ENCODE measurements at regions not wholly inside any gene's neighbourhood (a gene's known extent, or its start where the extent isn't known, plus 50 kb on each side); places are given as distances from the start of the nearest gene placed in this dataset.
"Not testable (repeated sequence)": the region's sequence is repeated elsewhere in the genome, so short reads cannot be mapped to it uniquely, and the experiment has no call there.

DNA sequence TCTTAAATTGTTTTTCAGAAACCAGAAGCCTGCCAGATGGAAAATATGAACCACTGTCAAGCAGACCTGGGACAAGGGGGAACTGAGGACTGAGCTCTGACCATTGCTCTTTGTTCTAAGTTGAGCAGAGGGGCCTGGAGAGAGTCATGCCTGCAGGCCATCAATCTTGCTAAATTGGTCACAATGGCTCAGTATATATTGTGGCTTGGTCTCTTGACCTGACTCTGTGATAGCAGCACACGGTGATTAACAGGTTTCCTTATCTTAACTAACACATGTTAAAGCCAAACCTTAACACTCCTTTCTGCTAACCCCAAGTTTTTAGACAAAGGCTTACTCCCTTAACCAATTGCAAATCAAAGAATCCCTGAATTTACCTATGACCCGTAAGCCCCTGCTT is 1281.2 kb upstream of the NUDT12 start:
- DNase-seq (ENCODE audit: low spot score): no peak
- H3K36me3 Mint-ChIP-seq (ENCODE audit: low read depth): no peaks in the 10 kb centered on the region
- no peak overlapping the region for H3K4me3 Mint-ChIP-seq
- no peaks in the 10 kb centered on the region for H3K9me3 Mint-ChIP-seq
- H3K27me3 Mint-ChIP-seq (ENCODE audit: low read depth): no peaks in the 10 kb centered on the region
- H3K27ac Mint-ChIP-seq: no peak overlapping the region
- no peaks in the 10 kb centered on the region for H3K4me1 Mint-ChIP-seq (ENCODE audit: low read depth)

GRCh38 chr5:104840284-104840683 is 1277.7 kb upstream of the NUDT12 start:
- Mint-ChIP-seq H3K4me3 (no peak overlapping the region), H3K27me3 (ENCODE audit: low read depth) (no peaks in the 10 kb centered on the region), H3K27ac (no peak overlapping the region), H3K4me1 (ENCODE audit: low read depth) (no peaks in the 10 kb centered on the region), H3K36me3 (ENCODE audit: low read depth) (no peaks in the 10 kb centered on the region), H3K9me3 (peaks cover 3% of the 10 kb centered on the region)
- no peak for DNase-seq (ENCODE audit: low spot score)

DNA sequence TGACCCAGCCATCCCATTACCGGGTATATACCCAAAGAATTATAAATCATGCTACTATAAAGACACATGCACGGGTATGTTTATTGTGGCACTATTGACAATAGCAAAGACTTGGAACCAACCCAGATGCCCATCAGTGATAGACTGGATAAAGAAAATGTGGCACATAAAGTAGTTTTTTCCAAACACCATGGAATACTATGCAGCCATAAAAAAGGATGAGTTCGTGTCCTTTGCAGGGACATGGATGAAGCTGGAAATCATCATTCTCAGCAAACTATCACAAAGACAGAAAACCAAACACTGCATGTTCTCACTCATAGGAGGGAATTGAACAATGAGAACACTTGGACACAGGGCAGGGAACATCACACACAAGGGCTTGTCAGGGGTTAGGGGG is 1268.9 kb upstream of the NUDT12 start:
- not testable (repeated sequence) for H3K27ac Mint-ChIP-seq; DNase-seq (ENCODE audit: low spot score); H3K36me3 Mint-ChIP-seq (ENCODE audit: low read depth); H3K4me3 Mint-ChIP-seq; H3K4me1 Mint-ChIP-seq (ENCODE audit: low read depth); H3K27me3 Mint-ChIP-seq (ENCODE audit: low read depth)
- H3K9me3 Mint-ChIP-seq: peaks cover 32% of the 10 kb centered on the region

DNA sequence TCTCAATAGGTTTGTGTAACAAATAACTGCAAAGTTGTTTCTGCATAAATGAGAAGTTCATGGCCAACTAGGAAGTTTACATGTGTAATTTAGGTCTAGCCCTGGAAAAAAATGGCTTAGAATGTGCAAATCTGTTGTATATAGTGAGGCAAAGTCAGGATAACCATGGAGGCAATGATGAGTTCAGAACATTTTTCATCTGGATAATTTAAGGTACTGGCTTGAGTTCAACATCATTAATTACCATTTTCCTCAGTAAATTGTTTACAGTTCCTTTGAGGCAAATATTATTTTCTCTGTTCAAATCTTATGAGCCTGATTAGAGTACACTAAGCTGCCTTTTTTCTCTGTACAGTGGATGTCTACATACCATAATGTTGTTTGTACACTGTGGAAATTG is 1259.0 kb upstream of the NUDT12 start:
- no peak overlapping the region for H3K27ac Mint-ChIP-seq
- no peak for DNase-seq (ENCODE audit: low spot score)
- no peaks in the 10 kb centered on the region for H3K36me3 Mint-ChIP-seq (ENCODE audit: low read depth)
- no peaks in the 10 kb centered on the region for H3K4me1 Mint-ChIP-seq (ENCODE audit: low read depth)
- no peak overlapping the region for H3K4me3 Mint-ChIP-seq
- H3K9me3 Mint-ChIP-seq: peaks cover 16% of the 10 kb centered on the region
- H3K27me3 Mint-ChIP-seq (ENCODE audit: low read depth): no peaks in the 10 kb centered on the region

GRCh38 chr5:104817127-104817526 is 1254.5 kb upstream of the NUDT12 start:
- Mint-ChIP-seq H3K27ac (no peak overlapping the region), H3K4me3 (no peak overlapping the region), H3K9me3 (peaks cover 16% of the 10 kb centered on the region), H3K36me3 (ENCODE audit: low read depth) (no peaks in the 10 kb centered on the region), H3K27me3 (ENCODE audit: low read depth) (no peaks in the 10 kb centered on the region), H3K4me1 (ENCODE audit: low read depth) (no peaks in the 10 kb centered on the region)
- no peak for DNase-seq (ENCODE audit: low spot score)

DNA sequence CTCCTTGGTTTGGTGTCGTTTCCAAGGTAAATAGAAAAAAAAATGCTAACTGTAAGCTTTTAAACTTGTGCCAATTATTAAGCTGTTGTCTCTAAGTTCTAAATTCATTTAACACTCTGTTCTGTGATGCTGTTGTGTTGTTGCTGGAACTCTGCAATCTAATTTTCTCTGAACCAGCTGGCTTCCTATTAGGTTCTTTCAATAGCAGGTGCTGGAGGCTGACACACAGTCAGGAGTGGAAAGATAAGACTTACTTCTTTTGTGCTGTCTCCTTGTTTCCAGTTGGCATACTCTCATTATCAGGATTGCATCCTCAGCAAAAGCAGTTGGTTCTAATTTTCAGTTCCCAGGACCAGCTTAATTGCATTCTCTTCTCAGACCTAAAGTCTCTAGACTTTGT is 1252.6 kb upstream of the NUDT12 start:
- no peak overlapping the region for H3K4me3 Mint-ChIP-seq
- peaks cover 14% of the 10 kb centered on the region for H3K9me3 Mint-ChIP-seq
- DNase-seq (ENCODE audit: low spot score): no peak
- H3K27me3 Mint-ChIP-seq (ENCODE audit: low read depth): no peaks in the 10 kb centered on the region
- no peak overlapping the region for H3K27ac Mint-ChIP-seq
- no peaks in the 10 kb centered on the region for H3K4me1 Mint-ChIP-seq (ENCODE audit: low read depth)
- no peaks in the 10 kb centered on the region for H3K36me3 Mint-ChIP-seq (ENCODE audit: low read depth)

DNA sequence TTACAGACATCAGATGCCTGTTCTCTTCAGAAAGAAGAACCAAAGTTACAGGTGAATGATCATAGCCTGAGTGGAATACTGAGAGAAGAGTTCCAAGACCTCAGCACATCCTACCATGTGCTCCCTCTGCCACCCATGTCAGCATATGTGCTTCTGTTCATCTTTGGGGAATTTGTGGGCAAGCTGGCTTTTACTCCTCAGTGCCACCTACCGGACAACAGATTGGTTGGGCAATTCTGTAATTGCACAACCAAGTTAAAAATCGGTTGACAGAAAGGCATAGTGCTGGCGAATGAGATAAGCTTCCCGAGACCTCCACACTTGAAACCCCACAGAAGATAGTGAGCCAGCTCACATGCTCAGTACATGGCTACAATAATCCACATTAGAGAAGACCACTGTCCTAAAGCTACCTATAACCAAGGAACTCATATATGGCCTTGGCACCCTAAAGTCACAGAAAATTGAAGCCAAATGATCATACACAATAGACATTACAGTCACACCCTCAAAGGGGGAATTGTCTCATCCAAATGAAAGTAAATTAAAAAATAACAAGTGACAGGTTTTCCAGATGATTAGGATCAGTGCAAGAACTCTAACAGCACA is 1238.0 kb upstream of the NUDT12 start:
- Mint-ChIP-seq H3K4me1 (ENCODE audit: low read depth) (no peaks in the 10 kb centered on the region), H3K27ac (no peak overlapping the region), H3K36me3 (ENCODE audit: low read depth) (no peaks in the 10 kb centered on the region), H3K4me3 (no peak overlapping the region), H3K27me3 (ENCODE audit: low read depth) (no peaks in the 10 kb centered on the region), H3K9me3 (peaks cover 7% of the 10 kb centered on the region)
- no peak for DNase-seq (ENCODE audit: low spot score)

- Mint-ChIP-seq H3K27ac (no peak overlapping the region), H3K4me3 (no peak overlapping the region), H3K36me3 (ENCODE audit: low read depth) (no peaks in the 10 kb centered on the region), H3K9me3 (no peaks in the 10 kb centered on the region), H3K27me3 (ENCODE audit: low read depth) (no peaks in the 10 kb centered on the region), H3K4me1 (ENCODE audit: low read depth) (no peaks in the 10 kb centered on the region)
- no peak for DNase-seq (ENCODE audit: low spot score)
Measured at GRCh38 chr5:104793755-104794080, 1231.1 kb upstream of the NUDT12 start.

DNA sequence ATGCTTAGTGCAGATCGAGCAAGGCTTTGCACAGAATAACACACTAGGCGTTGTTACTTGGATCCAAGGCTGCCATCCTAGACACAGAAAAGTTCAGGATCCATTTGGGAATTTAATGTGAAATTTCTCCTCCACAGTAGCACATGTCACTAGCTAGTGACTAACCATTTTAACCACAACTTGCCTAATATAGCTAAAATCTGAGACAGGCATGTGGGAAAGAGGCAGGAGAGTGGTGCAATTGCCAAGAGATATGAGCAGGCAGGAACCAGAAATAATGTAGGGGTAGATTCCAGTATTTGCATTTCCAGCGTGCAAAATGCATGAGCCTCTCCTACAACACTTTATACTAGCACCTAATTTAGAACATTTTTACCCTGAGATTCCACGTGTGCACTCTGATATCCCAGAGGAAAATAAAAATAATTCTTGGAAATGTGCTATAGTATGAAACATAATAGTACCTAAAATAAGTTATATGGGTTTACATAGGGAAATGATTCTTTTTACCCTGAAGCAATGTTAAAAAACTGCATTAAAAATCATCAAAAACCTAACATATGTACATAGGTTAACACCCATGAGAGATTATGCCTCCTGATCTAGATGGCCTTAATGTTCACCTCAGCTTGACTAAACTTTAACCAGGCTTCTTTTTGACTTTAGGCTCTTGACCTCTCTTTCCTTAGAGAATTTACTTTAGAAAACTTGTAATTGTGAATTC is 1230.6 kb upstream of the NUDT12 start:
- Mint-ChIP-seq H3K4me1 (ENCODE audit: low read depth) (no peaks in the 10 kb centered on the region), H3K27me3 (ENCODE audit: low read depth) (no peaks in the 10 kb centered on the region), H3K9me3 (no peaks in the 10 kb centered on the region), H3K36me3 (ENCODE audit: low read depth) (no peaks in the 10 kb centered on the region), H3K27ac (no peak overlapping the region), H3K4me3 (no peak overlapping the region)
- no peak for DNase-seq (ENCODE audit: low spot score)

DNA sequence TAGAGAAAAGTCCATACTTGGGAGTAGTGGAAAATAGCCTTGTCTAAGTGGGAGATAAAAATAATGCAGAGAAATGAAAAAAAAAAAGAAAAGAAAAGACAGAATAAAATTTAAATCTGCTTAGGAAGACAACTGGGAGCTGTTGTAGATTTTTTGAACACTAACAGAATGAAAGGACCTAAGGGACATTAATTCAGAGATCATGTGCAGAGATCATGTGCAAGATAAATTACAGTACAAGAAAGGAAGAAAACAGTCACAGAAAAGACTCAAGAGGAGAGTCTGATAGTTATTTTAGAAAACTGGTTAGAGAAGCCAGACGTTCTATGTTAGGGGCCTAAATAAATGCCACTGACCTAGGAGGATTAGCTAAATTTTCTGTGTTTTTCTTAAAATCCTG is 1226.8 kb upstream of the NUDT12 start:
- Mint-ChIP-seq H3K27me3 (ENCODE audit: low read depth) (no peaks in the 10 kb centered on the region), H3K27ac (no peak overlapping the region), H3K9me3 (peaks cover 22% of the 10 kb centered on the region), H3K4me3 (no peak overlapping the region), H3K4me1 (ENCODE audit: low read depth) (no peaks in the 10 kb centered on the region), H3K36me3 (ENCODE audit: low read depth) (no peaks in the 10 kb centered on the region)
- DNase-seq (ENCODE audit: low spot score): no peak

- DNase-seq (ENCODE audit: low spot score): no peak
- Mint-ChIP-seq H3K4me1 (ENCODE audit: low read depth) (no peaks in the 10 kb centered on the region), H3K36me3 (ENCODE audit: low read depth) (no peaks in the 10 kb centered on the region), H3K27ac (no peak overlapping the region), H3K9me3 (peaks cover 31% of the 10 kb centered on the region), H3K27me3 (ENCODE audit: low read depth) (no peaks in the 10 kb centered on the region), H3K4me3 (no peak overlapping the region)
Measured at GRCh38 chr5:104785097-104785496, 1222.5 kb upstream of the NUDT12 start.

DNA sequence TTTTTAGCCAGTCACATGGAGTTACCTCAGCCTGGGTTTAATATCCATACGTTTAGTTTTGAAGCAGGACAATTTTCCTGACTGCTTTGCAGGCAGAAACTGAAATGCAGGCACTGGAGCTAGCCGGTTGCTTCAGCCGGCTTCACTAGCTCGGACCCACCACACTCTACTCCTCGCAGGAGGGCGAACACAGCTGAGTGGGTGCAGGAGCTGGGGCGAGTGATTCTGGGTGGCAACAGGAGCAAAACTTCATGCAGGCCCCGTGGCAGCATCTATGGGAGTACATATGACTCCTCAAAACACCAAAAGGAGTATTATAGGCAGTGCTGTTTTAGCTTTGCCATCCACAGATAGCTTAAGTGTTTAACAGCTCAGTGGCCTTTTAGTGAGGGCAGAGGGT is 1211.8 kb upstream of the NUDT12 start:
- H3K27ac Mint-ChIP-seq: no peak overlapping the region
- DNase-seq (ENCODE audit: low spot score): no peak
- no peaks in the 10 kb centered on the region for H3K4me1 Mint-ChIP-seq (ENCODE audit: low read depth)
- H3K4me3 Mint-ChIP-seq: no peak overlapping the region
- H3K9me3 Mint-ChIP-seq: peaks cover 20% of the 10 kb centered on the region
- no peaks in the 10 kb centered on the region for H3K27me3 Mint-ChIP-seq (ENCODE audit: low read depth)
- H3K36me3 Mint-ChIP-seq (ENCODE audit: low read depth): no peaks in the 10 kb centered on the region

- H3K4me1 Mint-ChIP-seq (ENCODE audit: low read depth): no peaks in the 10 kb centered on the region
- no peaks in the 10 kb centered on the region for H3K27me3 Mint-ChIP-seq (ENCODE audit: low read depth)
- H3K27ac Mint-ChIP-seq: no peak overlapping the region
Measured at GRCh38 chr5:104764197-104764596, 1201.6 kb upstream of the NUDT12 start.

DNA sequence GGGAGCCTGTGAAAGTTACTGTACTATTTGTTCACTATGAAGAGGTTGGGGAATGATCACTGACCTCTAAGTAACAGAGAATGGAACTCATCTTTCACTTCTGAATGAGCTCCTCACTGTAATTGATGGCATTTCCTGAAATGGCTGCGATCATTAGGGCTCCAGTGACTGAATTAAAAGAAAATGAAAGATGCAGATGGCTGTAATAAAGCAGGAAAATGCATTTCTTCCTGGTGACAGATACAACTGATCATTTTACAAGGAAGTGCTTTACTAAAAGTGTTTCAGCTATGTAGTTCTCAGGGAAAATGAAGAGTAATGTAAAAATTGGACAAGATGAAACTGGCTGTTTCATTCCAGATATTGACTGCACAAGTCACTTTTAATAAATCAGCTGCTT is 1200.6 kb upstream of the NUDT12 start:
- Mint-ChIP-seq H3K36me3 (ENCODE audit: low read depth) (no peaks in the 10 kb centered on the region), H3K27ac (no peak overlapping the region), H3K4me1 (ENCODE audit: low read depth) (no peaks in the 10 kb centered on the region), H3K27me3 (ENCODE audit: low read depth) (no peaks in the 10 kb centered on the region), H3K9me3 (peaks cover 24% of the 10 kb centered on the region), H3K4me3 (no peak overlapping the region)
- DNase-seq (ENCODE audit: low spot score): no peak

More at GRCh38 chr5:104764197-104764596, 1201.6 kb upstream of the NUDT12 start:
- Mint-ChIP-seq H3K36me3 (ENCODE audit: low read depth) (no peaks in the 10 kb centered on the region), H3K4me3 (no peak overlapping the region), H3K9me3 (peaks cover 19% of the 10 kb centered on the region)
- DNase-seq (ENCODE audit: low spot score): no peak

- Mint-ChIP-seq H3K4me1 (ENCODE audit: low read depth) (no peaks in the 10 kb centered on the region), H3K27ac (no peak overlapping the region), H3K9me3 (peaks cover 15% of the 10 kb centered on the region), H3K36me3 (ENCODE audit: low read depth) (no peaks in the 10 kb centered on the region), H3K4me3 (no peak overlapping the region), H3K27me3 (ENCODE audit: low read depth) (no peaks in the 10 kb centered on the region)
- no peak for DNase-seq (ENCODE audit: low spot score)
Measured at GRCh38 chr5:104757915-104758314, 1195.3 kb upstream of the NUDT12 start.

All from T-helper 2 cell treated with Interferon-gamma antibody and Interleukin-4, amounts not matched to agents 5 μg/mL and 100 μg/mL, for 36 hours (primary cell).